ENCODE measurements at regions not wholly inside any gene's neighbourhood (a gene's known extent, or its start where the extent isn't known, plus 50 kb on each side); places are given as distances from the start of the nearest gene placed in this dataset.

DNA sequence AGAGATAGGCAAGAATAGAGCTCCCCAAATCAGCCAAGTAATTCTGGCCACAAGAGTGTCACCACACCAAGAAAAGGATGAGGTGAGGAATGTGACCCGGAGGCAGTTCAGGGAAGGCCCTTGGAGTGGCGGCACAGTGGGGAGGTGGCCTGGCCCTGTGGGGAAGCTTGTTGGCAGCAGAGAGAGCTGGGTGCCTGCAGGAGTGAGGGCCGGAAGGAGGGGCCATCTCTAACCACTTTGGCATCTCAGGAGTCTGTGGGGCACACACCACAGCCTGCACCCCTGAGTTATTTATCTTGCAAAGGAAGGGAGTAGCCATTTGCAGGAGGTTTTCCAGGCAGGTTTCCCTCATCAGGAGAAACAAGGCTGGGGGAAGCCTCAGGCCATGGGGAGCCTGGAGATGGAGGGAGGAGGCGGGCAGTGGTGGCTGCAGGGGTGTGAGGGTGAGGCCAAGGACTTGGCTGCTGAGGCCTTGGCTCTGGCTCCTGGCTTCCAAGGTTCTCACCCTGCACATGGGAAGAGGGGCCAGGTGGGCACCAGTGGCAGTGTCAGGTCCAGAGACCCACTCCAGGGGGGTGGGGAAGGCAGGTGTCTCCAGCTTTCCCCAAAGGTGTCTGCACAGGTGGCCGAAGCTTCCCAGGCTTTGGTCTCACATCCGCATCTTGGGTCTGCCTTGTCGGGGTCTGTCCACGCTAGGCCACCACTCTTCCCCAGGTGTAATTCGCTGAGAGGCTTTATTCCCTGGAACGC is 370.2 kb downstream of the CTTN start:
- TF ChIP-seq CTCF (IDR thresholded peaks at IDR 0.05; ENCODE audit: poor library complexity) = no peak
- TF ChIP-seq EZH2phosphoT487 (IDR thresholded peaks at IDR 0.05; ENCODE audit: low read depth, severe bottlenecking, unreplicated experiment) = no peak
